Nucleus accumbens (tissue), 56 donors: ENCODE measurements at regions not wholly inside any gene's neighbourhood (a gene's known extent, or its start where the extent isn't known, plus 50 kb on each side); places are given as distances from the start of the nearest gene placed in this dataset.
"Not testable (repeated sequence)": the region's sequence is repeated elsewhere in the genome, so short reads cannot be mapped to it uniquely, and the experiment has no call there.

Experiments
- DNase-seq, 56 donors: peaks; one replicate each; lab custom pipeline; 2025; lab: John Stamatoyannopoulos, UW

DNA sequence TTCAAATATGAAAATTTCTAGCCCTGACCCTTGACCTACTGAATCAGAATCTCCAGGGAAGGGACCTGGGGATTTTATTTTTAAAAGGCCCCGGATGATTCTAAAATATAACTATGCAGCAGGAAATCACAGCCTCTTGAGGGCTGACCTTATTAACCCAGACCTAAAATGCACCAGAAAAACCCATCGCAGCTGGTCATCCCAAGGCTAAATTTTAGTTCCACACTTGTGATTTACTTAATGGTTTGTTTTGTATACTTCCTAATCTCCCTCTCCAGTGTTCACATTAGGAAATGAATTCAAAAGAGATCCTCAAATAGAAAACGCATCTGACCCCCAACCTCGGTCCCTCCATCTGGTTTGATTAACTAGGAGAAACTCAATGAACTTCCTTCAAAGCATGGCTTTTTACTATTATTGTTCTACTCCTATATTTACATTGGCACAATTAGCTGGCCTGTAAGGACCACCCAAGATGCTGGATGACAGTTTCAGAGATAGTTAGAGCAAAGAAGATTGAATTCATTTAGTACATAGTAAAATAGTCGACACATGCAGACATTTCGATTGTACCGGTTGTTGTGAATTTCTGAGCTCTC, 147.8 kb upstream of the MED14 start:
- DNase-seq, result no peak

DNA sequence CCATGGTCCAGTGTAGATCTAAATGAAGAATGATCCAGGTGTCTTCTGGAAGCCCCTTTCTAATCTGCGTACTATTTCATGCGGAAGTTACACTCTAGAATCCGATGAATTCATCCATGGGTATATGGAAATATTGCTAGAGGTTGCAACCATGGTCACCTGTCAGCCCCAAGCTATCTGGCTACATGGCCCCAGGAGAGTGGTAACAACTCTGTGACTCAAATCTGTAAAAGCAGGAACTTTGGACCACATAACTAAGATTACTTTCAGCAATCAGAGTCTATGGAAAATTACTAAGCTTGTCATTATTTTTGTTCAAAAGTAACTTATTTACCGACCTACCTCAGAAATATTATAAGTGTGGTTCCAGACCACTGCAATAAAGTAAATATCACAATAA, 150.6 kb upstream of the MED14 start:
- DNase-seq, result no peak

DNA sequence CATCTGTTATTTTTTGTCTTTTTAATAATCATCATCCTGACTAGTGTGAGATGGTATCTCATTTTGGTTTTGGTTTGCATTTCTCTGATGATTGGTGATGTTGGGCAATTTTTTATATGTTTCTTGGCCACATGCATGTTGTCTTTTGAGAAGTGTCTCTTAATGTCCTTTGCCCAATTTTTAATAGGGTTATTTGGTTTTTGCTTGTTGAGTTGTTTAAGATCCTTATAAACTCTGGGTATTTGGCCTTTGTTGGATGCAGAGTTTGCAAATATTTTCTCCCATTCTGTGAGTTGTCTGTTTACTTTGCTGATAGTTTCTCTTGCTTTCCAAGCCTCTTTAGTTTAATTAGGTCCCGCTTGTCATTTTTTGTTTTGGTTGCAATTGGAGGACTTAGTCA, 152.1 kb upstream of the MED14 start:
- DNase-seq, result no peak

DNA sequence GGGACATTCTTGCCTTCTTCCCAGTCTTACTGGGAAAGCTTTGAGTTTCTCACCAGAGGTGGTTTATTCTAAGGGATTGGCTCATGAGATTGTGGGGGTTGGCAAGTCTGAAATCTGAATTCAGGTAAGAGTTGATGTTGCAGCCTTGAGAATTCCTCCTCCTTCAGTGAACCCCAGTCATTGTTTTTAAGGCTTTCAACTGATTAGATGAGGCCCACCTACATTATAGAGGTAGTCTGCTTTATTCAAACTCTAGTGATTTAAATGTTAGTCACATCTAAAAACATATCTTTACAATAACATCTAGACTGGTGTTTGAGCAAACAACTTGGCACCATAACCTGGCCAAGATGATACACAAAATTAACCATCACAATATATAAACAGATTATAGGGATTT, 156.5 kb upstream of the MED14 start:
- no peak for DNase-seq

DNA sequence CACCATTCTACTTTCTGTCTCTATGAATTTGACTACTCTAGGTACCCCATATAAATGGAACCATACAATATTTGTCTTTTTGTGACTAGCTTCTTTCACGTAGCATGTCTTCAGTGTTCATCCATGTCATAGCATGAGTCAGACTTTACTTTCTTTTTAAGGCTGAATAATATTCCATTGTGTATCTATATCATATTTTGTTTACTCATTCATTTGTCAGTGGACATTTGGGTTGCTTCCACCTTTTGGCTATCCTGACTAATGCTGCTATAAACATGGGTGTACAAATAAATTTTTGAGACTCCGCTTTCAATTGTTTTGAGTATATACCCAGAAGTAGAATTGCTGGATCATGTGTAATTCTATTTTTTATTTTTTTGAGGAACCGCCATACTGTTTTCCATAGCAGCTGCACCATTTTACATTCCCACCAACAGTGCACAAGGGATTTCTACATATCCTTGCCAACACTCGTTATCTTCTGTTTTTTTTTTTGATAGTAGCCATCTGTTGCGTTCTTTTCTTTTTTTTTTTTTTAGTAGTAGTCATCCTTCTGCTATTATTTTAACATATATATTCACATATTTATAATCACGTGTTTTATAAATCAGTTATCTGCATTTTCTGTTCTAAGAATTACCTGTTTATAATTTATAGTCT, 158.0 kb upstream of the MED14 start:
- no peak for DNase-seq

DNA sequence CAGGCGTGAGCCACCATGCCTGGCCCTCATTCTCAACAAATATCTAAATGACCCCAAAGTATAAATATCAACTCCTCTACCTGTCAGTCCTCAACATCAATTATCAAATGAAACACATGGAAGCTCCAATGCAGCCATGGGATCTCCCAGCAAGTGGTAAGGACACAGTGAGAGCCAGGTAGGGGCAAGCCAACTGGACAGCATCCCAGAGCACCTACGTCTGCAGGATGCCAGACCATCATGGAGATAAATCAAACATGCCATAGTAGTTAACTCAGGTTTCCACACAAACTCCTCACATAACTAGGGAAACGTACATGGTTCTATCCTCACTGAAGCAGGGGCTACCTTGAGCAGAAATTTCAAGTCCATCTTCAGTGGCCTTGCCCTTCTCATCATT, 159.9 kb upstream of the MED14 start:
- no peak for DNase-seq

DNA sequence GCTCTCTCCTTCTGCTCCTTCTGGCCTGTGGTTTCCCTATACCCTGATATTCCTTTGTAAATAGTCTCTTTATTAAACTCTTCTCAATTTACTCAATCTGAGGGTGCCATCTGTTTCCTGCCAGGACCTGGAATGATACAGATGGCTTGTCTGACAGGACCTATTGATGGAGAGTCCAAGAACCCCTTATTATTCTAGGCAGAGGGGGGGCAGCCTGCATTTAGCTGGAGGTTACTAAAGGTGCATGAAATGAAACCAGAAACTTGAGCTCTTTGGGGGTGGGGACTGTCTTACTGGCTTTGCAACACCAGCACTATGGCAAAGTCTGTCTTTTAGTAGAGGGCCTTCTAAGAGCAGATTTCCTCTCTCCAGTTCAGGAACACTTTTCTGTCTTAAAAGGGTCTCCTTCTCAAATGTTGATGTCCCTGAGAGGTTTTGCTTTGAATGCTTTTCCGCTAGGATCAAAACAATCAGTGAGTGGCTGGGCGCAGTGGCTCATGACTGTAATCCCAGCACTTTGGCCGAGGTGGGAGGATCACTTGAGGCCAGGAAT, 162.5 kb upstream of the MED14 start:
- no peak for DNase-seq

DNA sequence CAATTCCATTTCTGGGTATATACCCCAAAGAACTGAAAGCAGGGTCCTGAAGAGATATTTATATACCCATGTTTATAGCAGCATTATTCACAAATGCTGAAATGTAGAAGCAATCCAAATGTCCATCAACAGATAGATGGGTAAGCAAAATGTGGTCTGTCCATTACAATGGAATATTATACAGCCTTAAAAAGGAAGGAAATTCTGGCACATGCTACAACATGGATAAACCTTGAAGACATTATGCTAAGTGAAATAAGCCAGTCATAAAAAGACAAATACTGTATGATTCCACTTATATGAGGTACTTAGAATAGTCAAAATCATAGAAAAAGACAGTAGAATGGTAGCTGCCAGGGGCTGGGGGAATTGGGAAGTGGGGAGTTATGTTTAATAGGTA, 169.4 kb upstream of the MED14 start:
- not testable (repeated sequence) for DNase-seq

DNA sequence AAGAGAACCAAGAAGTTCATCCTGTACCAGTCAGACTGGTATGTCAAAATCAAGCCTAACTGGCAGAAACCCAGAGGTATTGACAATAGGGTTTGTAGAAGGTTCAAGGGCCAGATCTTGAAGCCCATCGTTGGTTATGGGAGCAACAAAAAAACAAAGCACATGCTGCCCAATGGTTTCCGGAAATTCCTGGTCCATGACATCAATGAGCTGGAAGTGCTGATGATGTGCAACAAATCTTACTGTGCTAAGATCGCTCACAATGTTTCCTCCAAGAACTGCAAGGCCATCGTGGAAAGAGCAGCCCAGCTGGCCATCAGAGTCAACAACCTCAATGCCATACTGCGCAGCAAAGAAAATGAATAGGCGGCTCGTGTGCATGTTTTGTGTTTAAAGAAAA, 172.7 kb upstream of the MED14 start:
- no peak for DNase-seq

DNA sequence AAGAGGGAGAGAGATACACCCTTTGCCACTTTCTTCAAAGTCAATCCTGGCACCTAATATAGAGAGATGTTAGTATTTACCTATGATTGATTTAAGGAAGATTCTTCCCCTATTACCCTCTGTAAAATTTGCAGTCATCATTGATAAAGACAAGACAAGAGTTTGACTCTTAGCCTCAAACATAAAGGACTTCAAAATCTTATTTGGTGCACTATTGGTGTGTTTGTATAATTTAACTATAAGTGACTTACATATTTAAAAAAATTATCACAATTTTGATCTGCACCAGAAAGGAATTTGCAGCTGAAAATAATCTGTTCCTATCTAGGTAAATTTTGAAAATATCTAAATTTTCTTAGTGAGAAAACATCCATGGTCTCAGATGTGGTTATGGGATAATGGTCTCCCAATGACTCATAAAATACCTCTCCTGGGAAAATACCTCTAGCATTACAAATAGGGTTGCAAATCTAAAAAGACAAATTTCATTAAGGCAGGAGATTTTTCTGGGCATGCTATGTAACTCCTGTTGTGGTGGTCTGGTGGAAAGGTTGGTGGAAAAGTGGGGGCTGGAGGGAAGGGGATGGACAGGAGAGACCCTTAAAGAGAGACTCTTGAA, 173.6 kb upstream of the MED14 start:
- DNase-seq, result no peak

DNA sequence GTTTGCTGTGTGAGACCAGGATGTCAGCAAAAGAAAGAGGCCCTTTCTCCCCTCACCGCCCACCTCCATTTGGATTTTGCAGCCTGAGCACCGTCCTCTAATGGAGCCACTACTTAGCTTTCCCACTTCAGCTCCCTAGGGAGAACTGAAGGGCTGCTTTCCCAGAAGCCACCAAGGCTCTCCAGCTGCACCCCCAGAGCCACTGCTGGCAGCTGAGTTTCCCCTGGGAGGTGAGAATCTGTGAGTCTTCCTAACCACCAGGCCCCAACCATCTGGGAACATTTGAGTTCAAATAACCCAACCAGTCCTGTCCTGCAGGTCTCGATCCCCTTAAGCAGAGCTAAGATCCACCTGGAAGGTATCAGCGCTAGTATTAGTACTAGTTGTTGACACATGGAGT, 173.1 kb upstream of the USP9X start:
- DNase-seq, result no peak

DNA sequence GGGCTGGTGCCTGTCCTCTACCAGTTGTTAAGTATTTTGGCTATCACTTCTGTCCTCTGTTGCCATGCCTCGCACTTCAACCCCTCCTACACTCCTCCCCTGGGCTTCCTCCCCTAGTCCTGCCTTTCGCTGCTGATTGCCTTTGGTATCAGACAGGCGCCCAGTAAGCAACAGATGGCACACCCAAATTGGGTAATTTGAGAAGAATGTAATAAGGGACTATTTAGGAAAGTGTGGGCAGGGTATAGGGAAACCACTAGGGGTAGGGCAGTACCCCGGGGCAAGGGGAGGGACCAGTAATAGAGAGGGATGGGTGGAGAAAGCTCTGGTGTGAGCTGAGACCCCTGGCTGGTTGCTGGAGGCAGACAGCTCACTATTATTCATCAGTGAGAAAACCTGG, 172.7 kb upstream of the USP9X start:
- DNase-seq, result no peak

DNA sequence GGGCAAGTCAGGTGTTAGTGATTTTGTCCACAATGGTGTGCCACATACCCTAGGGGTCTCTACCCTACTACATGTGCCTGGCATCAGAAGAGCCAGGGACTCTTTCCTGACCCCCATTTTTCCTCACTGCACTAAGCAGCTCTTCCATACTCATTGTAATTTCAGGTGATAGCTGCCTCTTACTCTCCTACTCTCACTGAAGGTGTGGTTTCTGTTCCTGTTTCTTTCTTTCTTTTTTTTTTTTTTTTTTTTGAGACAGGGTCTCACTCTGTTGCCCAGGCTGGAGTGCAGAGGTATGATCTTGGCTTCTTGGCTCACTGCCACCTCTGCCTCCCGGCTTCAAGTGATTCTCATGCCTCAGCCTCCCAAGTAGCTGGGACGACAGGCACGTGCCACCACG, 164.9 kb upstream of the USP9X start:
- DNase-seq, result no peak

DNA sequence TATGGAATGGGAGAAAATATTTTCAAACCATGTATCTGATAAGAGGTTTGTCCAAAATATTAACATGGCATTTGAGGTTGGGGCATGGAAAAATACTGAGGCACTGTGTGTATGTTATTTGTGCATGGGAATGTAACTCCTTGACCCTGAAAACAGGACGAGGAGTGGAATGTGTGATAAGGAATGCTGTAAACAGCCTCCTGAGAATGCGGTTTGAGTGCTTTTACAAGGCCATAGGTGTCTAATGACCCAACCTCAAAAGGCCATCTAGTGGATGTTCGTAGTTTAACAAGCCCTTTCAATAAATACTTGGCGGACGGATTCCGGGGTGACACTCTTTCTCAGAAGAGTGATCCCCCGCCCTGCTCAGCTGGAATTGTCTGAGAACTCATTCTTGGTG, 162.9 kb upstream of the USP9X start:
- DNase-seq, result no peak

DNA sequence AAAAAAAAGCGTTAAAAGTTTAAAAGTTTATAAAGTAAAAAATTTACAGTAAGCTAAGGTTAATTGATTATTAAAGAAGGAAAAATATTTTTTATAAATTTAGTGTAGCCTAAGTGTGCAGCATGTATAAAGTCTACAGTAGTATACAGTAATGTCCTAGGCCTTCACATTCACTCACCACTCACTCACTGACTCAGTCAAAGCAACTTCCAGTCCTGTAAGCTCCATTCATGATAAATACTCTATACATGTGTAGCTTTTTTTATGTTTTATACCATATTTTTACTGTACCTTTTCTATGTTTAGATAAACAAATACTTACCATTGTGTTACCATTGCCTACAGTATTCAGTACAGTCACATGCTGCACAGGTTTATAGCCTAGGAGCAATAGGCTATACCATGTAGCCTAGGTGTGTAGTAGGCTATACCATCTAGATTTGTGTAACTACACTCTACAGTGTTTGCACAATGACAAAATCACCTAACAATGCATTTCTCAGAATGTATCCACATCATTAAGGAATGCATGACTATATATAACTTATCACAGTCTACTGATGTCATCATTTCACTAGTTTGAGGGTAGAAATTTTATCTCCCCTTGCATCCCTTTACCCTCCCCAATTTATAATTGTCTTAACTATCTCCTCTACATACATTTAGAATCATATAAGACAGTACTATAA, 158.4 kb upstream of the USP9X start:
- not testable (repeated sequence) for DNase-seq

DNA sequence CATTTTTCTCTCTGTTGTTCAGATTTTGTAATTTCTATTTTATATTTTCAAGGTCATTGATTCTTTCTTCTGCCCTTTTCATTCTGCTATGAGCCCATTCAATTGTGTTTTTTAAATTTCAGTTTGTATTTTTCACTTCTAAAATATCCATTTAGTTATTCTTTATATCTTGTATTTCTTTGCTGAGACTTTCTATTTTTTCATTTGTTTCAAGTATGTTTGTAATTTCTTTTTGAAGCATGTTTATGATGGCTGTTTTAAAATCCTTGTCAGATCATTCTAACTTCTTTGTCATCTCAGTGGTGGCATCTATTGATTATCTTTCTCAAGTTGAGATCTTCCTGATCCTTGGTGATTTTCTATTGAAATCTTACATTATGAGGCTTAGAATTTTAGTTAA, 157.2 kb upstream of the USP9X start:
- DNase-seq, result no peak

DNA sequence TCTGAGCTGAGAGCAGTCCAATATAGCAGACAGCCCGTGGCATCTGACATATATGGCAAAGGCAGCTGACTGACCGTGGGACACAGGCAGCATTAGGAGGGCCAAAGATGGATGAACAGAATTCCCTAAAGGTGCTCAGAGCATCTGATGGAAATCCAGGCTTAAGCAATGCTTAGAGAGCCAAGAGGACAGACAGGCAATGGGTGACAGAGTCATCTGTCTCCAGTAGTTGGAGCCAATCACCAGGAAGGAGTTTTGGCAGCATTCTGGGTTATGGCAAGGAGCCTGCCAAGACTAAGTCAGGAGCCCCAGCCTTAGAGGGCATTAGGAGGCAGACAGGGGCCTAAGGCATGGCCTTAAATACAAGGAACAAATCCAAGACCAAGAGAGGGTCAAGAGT, 153.3 kb upstream of the USP9X start:
- DNase-seq, result peak in 2 of 56 donors; percentile 0 to 4

DNA sequence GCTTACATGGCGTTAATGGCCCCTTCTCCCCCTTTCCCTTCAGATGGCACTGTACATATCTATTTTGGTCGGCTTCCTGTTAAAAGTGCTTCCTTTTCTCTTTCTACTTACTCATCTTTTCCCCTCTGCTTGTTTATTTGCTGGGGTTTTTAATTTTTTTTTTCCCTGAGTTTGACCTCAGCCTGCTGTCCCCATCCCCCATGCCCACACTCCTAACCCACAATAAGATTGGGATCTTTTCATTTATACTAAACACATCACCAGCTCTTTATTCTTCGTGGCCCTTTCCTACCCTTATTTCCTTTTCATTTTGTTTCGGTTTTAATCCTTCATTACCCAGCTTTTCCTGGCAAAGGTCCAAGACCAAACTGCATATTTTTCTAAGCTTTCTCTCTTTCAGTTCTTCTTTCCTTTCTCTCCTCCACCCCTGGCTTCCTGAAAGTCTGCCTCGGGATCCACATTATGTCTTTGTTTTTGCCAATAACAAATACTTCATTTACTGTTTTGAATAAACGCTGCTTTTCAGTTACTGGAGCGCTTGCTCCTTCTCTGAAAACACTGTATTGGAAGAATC, 152.0 kb upstream of the USP9X start:
- no peak for DNase-seq

DNA sequence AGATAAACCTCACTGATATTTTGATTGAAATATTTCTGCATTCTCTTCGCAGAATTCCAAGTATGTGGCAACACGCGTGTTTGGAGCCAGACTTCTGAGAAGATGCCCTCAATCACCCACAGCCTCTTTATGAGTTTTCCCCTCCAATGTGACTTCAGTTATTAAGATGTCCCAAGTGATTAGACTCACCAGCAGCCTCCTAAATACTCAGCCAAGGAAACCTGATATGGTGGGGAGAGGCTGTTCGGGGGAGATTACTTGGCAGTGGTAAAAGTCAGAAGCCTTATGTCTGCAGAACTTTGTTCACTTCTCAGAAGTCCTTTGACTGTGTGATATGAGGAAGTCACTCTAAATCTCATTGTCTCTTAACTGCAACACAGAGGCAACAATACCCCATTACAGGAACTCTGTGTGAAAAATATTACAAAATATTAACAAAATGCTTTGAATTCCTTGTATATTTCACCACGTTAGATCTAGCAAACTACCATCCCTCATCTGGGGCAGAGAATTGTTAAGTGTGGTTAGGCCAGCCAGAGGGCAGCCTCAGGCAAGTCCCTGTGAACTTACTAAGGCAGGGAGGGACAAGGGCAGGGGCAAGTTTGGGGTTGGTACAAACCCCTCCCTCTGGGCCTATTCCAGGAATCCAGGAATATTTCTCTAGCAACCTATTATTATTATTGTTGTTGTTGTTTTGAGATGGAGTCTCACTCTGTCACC, 151.4 kb upstream of the USP9X start:
- no peak for DNase-seq

DNA sequence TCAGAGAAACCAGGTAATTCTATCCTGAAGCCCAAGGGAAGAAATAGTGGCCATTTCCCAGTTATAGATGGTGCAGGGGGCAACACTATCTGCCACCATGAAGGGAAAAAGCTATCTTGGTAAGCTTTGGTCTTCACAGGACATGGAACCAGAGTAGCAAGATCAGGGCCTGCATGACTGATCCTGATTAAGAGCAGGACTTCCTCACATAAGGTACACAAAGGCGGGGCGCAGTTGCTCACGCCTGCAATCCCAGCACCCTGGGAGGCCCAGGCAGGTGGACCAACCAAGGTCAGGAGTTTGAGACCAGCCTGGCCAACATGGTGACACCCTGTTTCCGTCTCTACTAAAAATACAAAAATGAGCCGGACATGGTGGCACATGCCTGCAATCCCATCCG, 148.4 kb upstream of the USP9X start:
- no peak for DNase-seq
